ENCODE measurements at regions not wholly inside any gene's neighbourhood (a gene's known extent, or its start where the extent isn't known, plus 50 kb on each side); places are given as distances from the start of the nearest gene placed in this dataset.
A peak's percentile ranks its signal among the peaks of the same experiment; 100 is the strongest.

GRCh38 chr14:22488522-22489243, 100.3 kb downstream of the DAD1 start (continued):
- TF ChIP-seq ZBTB11 (CRISPR knock-in tag; IDR thresholded peaks at IDR 0.05) (no peak), RAD51 (IDR thresholded peaks at IDR 0.05) (0 out of 2 replicates have a peak, but pooled peaks have one; percentile 2), IRF5 (IDR thresholded peaks at IDR 0.05; ENCODE audit: borderline replicate concordance) (no peak), NR2C2 (IDR thresholded peaks at IDR 0.05; ENCODE audit: borderline replicate concordance, control insufficient read depth, insufficient read length, low read depth) (no peak), LARP7 (IDR thresholded peaks at IDR 0.05) (no peak), PAX5 (IDR thresholded peaks at IDR 0.05; ENCODE audit: borderline replicate concordance, low read depth, low read length) (peak; percentile 75; the same call in 1 of the 2 replicates)
